IMR-90 (cell line): ENCODE measurements at regions not wholly inside any gene's neighbourhood (a gene's known extent, or its start where the extent isn't known, plus 50 kb on each side); places are given as distances from the start of the nearest gene placed in this dataset.

Experiments used
- ATAC-seq: fragments of 200-7000 bp; cut with Tn5 transposase; 2 replicates; pipeline ENCODE4 v1.9.1; 2020; ENCODE audit warnings: low read depth, mild to moderate bottlenecking, moderate library complexity
- BruUV-seq: library from RNA; stranded (reverse); fragments of 400-500 nt; replicated peaks from 2 replicates; lab custom pipeline; 2021; lab: Mats Ljungman, UMichigan
- CTCF ChIA-PET: fragments of 300-600 bp; formaldehyde crosslinking; extraction: SDS; loops from one replicate; lab custom pipeline; 2021; ENCODE audit warnings: antibody characterized with exemption; lab: Yijun Ruan, JAX
- POLR2A ChIA-PET: fragments of 300-600 bp; sonication (Branson Sonifier 250); formaldehyde crosslinking; loops from one replicate; lab custom pipeline; 2022; ENCODE audit warnings: antibody characterized with exemption; ENCODE audit not compliant: unreplicated experiment; lab: Charles Lee
- DNase-seq: peaks from one replicate; pipeline ENCODE4 v3.0.0; 2013
- H2AFZ ChIP-seq: replicated peaks from 2 replicates; pipeline ENCODE3; 2013; ENCODE audit warnings: low read length, mild to moderate bottlenecking; ENCODE audit not compliant: poor library complexity
- H2AK5ac ChIP-seq: 2 replicates; pipeline ENCODE4 v1.6.1; 2013; ENCODE audit warnings: low read depth, low read length, inconsistent platforms
- H2AK9ac ChIP-seq: replicated peaks from 2 replicates; pipeline ENCODE3; 2013; ENCODE audit warnings: mild to moderate bottlenecking, low read depth, low read length, moderate library complexity; ENCODE audit not compliant: poor library complexity
- H2BK120ac ChIP-seq: 2 replicates; pipeline ENCODE4 v1.6.1; 2013; ENCODE audit warnings: low read depth, low read length, inconsistent platforms
- H2BK15ac ChIP-seq: 3 replicates; pipeline ENCODE4 v1.6.1; 2013; ENCODE audit warnings: low read depth, low read length, inconsistent platforms
- H2BK20ac ChIP-seq: 2 replicates; pipeline ENCODE4 v1.6.1; 2013; ENCODE audit warnings: low read depth, mild to moderate bottlenecking, inconsistent platforms, low read length, moderate library complexity
- H2BK5ac ChIP-seq: 2 replicates; pipeline ENCODE4 v1.6.1; 2013; ENCODE audit warnings: mild to moderate bottlenecking, low read depth, low read length, inconsistent platforms; ENCODE audit not compliant: poor library complexity, severe bottlenecking
- H3K14ac ChIP-seq: replicated peaks from 2 replicates; pipeline ENCODE4 v1.6.1; 2013; ENCODE audit warnings: low read depth, low read length, inconsistent platforms
- H3K18ac ChIP-seq: 2 replicates; pipeline ENCODE4 v1.6.1; 2013; ENCODE audit warnings: low read depth, low read length, control low read depth
- H3K23ac ChIP-seq: 2 replicates; pipeline ENCODE4 v1.6.1; 2013; ENCODE audit warnings: low read depth, low read length, inconsistent platforms
- H3K27ac ChIP-seq: 2 replicates; pipeline ENCODE4 v1.5.1; 2013; ENCODE audit warnings: mild to moderate bottlenecking, control low read depth, low read length; ENCODE audit not compliant: insufficient read depth
- H3K27me3 ChIP-seq: 2 replicates; pipeline ENCODE4 v1.6.1; 2013; ENCODE audit warnings: low read length; ENCODE audit not compliant: control insufficient read depth, insufficient read depth
- H3K36me3 ChIP-seq: 2 replicates; pipeline ENCODE4 v1.6.1; 2013; ENCODE audit warnings: low read length, mixed read lengths; ENCODE audit not compliant: control insufficient read depth, insufficient read depth
- H3K4ac ChIP-seq: 2 replicates; pipeline ENCODE4 v1.6.1; 2013; ENCODE audit warnings: low read depth, low read length, inconsistent platforms
- H3K4me1 ChIP-seq: 2 replicates; pipeline ENCODE4 v1.6.1; 2013; ENCODE audit warnings: low read length, mixed read lengths; ENCODE audit not compliant: control insufficient read depth, insufficient read depth
- H3K4me2 ChIP-seq: 2 replicates; pipeline ENCODE4 v1.6.1; 2013; ENCODE audit warnings: low read depth, mild to moderate bottlenecking, control low read depth, low read length, moderate library complexity
- H3K4me3 ChIP-seq: 2 replicates; pipeline ENCODE4 v1.5.1; 2013; ENCODE audit warnings: low read depth, mild to moderate bottlenecking, control low read depth, low read length, moderate library complexity; ENCODE audit not compliant: insufficient read depth
- H3K56ac ChIP-seq: 2 replicates; pipeline ENCODE4 v1.6.1; 2013; ENCODE audit warnings: low read length, inconsistent platforms; ENCODE audit not compliant: insufficient read depth; ENCODE audit errors: extremely low read depth
- H3K79me1 ChIP-seq, 2 experiments: 2 replicates each; pipeline ENCODE4 v1.6.1; 2013; ENCODE audit warnings: low read length in 2 of 2, inconsistent platforms in 1 of 2, low read depth in 1 of 2
- H3K9ac ChIP-seq: 2 replicates; pipeline ENCODE4 v1.6.1; 2013; ENCODE audit warnings: low read depth, low read length, control low read depth
- H3K9me1 ChIP-seq: 2 replicates; pipeline ENCODE4 v1.6.1; 2013; ENCODE audit warnings: low read length, inconsistent platforms; ENCODE audit not compliant: insufficient read depth
- H3K9me3 ChIP-seq: 2 replicates; pipeline ENCODE4 v1.6.1; 2013; ENCODE audit warnings: low read length; ENCODE audit not compliant: control insufficient read depth, insufficient read depth
- H4K20me1 ChIP-seq: 2 replicates; pipeline ENCODE4 v1.6.1; 2013; ENCODE audit warnings: low read length, inconsistent platforms; ENCODE audit not compliant: insufficient read depth
- H4K5ac ChIP-seq: 2 replicates; pipeline ENCODE4 v1.6.1; 2013; ENCODE audit warnings: mild to moderate bottlenecking, low read depth, low read length, control low read depth
- H4K8ac ChIP-seq, 2 experiments: 2 replicates each; pipeline ENCODE4 v1.6.1; 2013; ENCODE audit warnings: low read depth in 2 of 2, low read length in 2 of 2, control low read depth in 1 of 2, inconsistent platforms in 1 of 2
- H4K91ac ChIP-seq: 2 replicates; pipeline ENCODE4 v1.6.1; 2013; ENCODE audit warnings: low read depth, low read length, inconsistent platforms; ENCODE audit not compliant: insufficient read depth
- CEBPB ChIP-seq: IDR thresholded peaks from 2 replicates; pipeline ENCODE4 v1.6.1; 2012; ENCODE audit warnings: low read depth, low read length, improper control_type of control experiment
- CHD1 ChIP-seq: IDR thresholded peaks from 2 replicates; pipeline ENCODE4 v1.6.1; 2012; ENCODE audit warnings: low read depth, low read length, improper control_type of control experiment
- FOS ChIP-seq: fragments of 150-350 bp; IDR thresholded peaks from 2 replicates; pipeline ENCODE4 v1.6.1; 2016; ENCODE audit warnings: low read depth, low read length
- MAZ ChIP-seq: IDR thresholded peaks from 2 replicates; pipeline ENCODE4 v1.6.1; 2012; ENCODE audit warnings: low read depth, mild to moderate bottlenecking, low read length, improper control_type of control experiment, moderate library complexity, borderline replicate concordance
- POLR2A ChIP-seq: IDR thresholded peaks from 2 replicates; pipeline ENCODE4 v1.6.1; 2012; ENCODE audit warnings: mild to moderate bottlenecking, low read depth, low read length
- RAD21 ChIP-seq: IDR thresholded peaks from 2 replicates; pipeline ENCODE4 v1.6.1; 2012; ENCODE audit warnings: low read length, improper control_type of control experiment
- WGBS, 2 experiments: methylation state at CpG; one replicate each; pipeline versions ENCODE4 v1.1.5 to v1.1.7; 2013; ENCODE audit warnings: missing lambda C conversion rate in 2 of 2; ENCODE audit not compliant: insufficient read length in 1 of 2; ENCODE audit errors: extremely low coverage in 2 of 2; 5-methylcytosine and 5-hydroxymethylcytosine counted together
- dilution Hi-C: fragments of 300-500 bp; cut with HindIII; formaldehyde crosslinking; loops from one replicate; pipeline ENCODE4 v1.14.3; 2018; ENCODE audit warnings: low sequenced_read_pairs; ENCODE audit not compliant: unreplicated experiment
- in situ Hi-C: fragments of 300-500 bp; cut with MboI; formaldehyde crosslinking; loops from 3 replicates; pipeline ENCODE4 v1.14.3; 2019; ENCODE audit warnings: low sequenced_read_pairs, inconsistent platforms, mixed read lengths
- intact Hi-C: fragments of 100-400 bp; cut with micrococcal nuclease; formaldehyde crosslinking; loops from 2 replicates; pipeline ENCODE4 v1.10.0; 2022

DNA sequence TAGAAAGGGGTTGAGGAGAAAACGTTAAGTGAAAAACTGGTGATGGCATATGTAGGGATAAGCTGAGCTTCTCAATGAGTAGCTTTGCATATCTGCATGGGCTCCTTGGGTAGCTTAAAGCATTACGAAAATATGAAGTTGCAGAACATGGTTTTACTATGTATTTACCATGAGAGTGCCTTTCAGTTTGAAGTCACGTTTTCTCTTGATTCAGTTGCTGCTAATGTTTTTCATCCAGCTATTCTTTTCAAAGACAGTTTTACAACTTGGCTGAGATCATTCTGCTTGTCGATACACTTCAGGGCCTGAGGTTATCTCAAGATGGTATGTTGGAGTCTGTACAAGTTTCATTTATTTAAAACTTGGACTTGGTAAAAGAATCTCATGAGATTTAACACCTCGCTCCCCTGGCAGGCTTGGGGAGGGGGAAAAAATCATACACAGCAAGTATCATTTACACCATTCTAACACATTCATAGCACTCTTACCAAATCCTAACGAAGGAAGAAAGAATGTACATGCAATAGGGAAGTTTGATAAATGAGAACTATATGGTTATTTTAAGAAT, 103.3 kb upstream of the CMC1 start:
- H4K20me1 ChIP-seq, result no peaks in the 10 kb centered on the region
- no peaks in the 10 kb centered on the region for H3K9me3 ChIP-seq
- no peak for TF ChIP-seq CHD1
- TF ChIP-seq MAZ, result no peak
- no peak for TF ChIP-seq RAD21
- TF ChIP-seq FOS, result no peak
- no peak for TF ChIP-seq CEBPB
- TF ChIP-seq POLR2A, result no peak
- no peak overlapping the region for H3K4me2 ChIP-seq
- no peak overlapping the region for H4K5ac ChIP-seq
- H2AFZ ChIP-seq, result no peak overlapping the region
- no peak overlapping the region for H3K9ac ChIP-seq
- no peak overlapping the region for H4K91ac ChIP-seq
- no peak overlapping the region for H2AK5ac ChIP-seq
- dilution Hi-C loops, result no loop called here
- ChIA-PET CTCF (no interaction called here), POLR2A (no interaction called here)
- H3K4me3 ChIP-seq, result no peak overlapping the region
- H2BK5ac ChIP-seq, result no peak overlapping the region
- H2BK15ac ChIP-seq, result no peak overlapping the region
- no peak overlapping the region for H2BK20ac ChIP-seq
- no peak overlapping the region for H2BK120ac ChIP-seq
- no peak overlapping the region for H3K18ac ChIP-seq
- DNase-seq, result no peak
- 33% methylated on average over 1 of the region's 6 CpGs; no CpG with 5 or more reads in 1 of the 2 experiments for WGBS, 2 experiments
- H3K14ac ChIP-seq, result no peak overlapping the region
- H3K9me1 ChIP-seq, result no peaks in the 10 kb centered on the region
- H3K27me3 ChIP-seq, result no peaks in the 10 kb centered on the region
- H3K4ac ChIP-seq, result no peak overlapping the region
- H3K36me3 ChIP-seq, result no peaks in the 10 kb centered on the region
- in situ Hi-C loops, result no loop called here
- H4K8ac ChIP-seq, result no peak overlapping the region
- no peak overlapping the region for H3K23ac ChIP-seq
- no peak overlapping the region for H3K27ac ChIP-seq
- H3K79me1 ChIP-seq, result no peaks in the 10 kb centered on the region
- intact Hi-C loops, result no loop called here
- no peak overlapping the region for H2AK9ac ChIP-seq
- no peak; the same call in 1 of the 2 replicates for ATAC-seq
- H3K56ac ChIP-seq, result no peak overlapping the region
- BruUV-seq, result no TSS peak
- H3K4me1 ChIP-seq, result no peaks in the 10 kb centered on the region
